GM13976 (cell line): ENCODE measurements at regions not wholly inside any gene's neighbourhood (a gene's known extent, or its start where the extent isn't known, plus 50 kb on each side); places are given as distances from the start of the nearest gene placed in this dataset.

Experiments
- DNase-seq: peaks from one replicate; pipeline ENCODE4 v3.0.0; 2012; ENCODE audit warnings: low spot score
- in situ Hi-C: fragments of 300-500 bp; cut with MboI; formaldehyde crosslinking; loops from one replicate; pipeline ENCODE4 v1.12.0; 2022; ENCODE audit warnings: low sequenced_read_pairs, mixed read lengths, inconsistent platforms; ENCODE audit not compliant: unreplicated experiment
- TF ChIP-seq, protein P1 (sequence below): IDR thresholded peaks from 2 replicates; pipeline ENCODE4 v1.5.1; 2012; ENCODE audit warnings: borderline replicate concordance, mild to moderate bottlenecking; ENCODE audit not compliant: insufficient read depth; ENCODE audit errors: extremely low read depth, missing control alignments, control extremely low read depth

- TF ChIP-seq, protein P1, sequence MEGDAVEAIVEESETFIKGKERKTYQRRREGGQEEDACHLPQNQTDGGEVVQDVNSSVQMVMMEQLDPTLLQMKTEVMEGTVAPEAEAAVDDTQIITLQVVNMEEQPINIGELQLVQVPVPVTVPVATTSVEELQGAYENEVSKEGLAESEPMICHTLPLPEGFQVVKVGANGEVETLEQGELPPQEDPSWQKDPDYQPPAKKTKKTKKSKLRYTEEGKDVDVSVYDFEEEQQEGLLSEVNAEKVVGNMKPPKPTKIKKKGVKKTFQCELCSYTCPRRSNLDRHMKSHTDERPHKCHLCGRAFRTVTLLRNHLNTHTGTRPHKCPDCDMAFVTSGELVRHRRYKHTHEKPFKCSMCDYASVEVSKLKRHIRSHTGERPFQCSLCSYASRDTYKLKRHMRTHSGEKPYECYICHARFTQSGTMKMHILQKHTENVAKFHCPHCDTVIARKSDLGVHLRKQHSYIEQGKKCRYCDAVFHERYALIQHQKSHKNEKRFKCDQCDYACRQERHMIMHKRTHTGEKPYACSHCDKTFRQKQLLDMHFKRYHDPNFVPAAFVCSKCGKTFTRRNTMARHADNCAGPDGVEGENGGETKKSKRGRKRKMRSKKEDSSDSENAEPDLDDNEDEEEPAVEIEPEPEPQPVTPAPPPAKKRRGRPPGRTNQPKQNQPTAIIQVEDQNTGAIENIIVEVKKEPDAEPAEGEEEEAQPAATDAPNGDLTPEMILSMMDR: no peak
- in situ Hi-C loops: no loop called here
- DNase-seq: no peak
Measured at GRCh38 chr4:20376070-20376469, 124.4 kb downstream of the SLIT2 start.

- DNase-seq: no peak
- in situ Hi-C loops: no loop called here
- TF ChIP-seq, protein P1: no peak
Measured at GRCh38 chr4:20378181-20378580, 126.5 kb downstream of the SLIT2 start.

DNA sequence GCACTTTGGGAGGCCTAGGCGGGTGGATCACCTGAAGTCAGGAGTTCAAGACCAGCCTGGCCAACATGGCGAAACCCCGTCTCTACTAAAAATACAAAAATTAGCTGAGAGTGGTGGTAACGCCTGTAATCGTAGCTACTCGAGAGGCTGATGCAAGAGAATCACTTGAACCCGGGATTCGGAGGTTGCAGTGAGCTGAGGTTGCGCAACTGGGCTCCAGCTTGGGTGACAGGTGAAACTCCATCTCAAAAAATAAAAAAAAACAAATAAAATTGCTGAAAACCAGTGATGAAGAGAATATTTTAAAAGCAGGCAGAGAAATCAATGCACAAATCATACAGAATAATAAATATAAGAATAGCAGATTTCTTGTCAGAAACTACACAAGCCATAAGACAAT is 129.3 kb downstream of the SLIT2 start:
- no peak for DNase-seq
- in situ Hi-C loops: no loop called here
- TF ChIP-seq, protein P1: no peak

- TF ChIP-seq, protein P1: no peak
- DNase-seq: no peak
- in situ Hi-C loops: no loop called here
Measured at GRCh38 chr4:20383283-20383682, 131.6 kb downstream of the SLIT2 start.

DNA sequence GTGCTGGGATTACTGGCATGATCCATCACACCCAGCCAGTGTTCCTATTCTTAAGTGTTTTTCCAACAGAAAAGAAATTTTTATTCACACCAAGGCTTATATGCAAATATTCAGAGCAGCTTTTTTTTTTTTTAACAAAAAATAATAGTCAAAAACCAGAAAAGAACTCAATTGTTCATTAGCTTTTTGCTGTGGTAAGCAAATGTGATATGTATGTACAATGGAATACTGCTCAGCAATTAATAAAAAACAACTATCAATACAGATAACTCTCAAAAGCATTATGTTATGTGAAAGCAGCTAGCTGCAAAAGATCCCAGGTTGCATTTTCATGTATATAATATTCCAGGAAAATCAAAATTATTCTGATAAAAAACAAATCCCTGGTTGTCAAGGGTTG is 132.3 kb downstream of the SLIT2 start:
- TF ChIP-seq, protein P1: no peak
- no peak for DNase-seq
- in situ Hi-C loops: no loop called here

DNA sequence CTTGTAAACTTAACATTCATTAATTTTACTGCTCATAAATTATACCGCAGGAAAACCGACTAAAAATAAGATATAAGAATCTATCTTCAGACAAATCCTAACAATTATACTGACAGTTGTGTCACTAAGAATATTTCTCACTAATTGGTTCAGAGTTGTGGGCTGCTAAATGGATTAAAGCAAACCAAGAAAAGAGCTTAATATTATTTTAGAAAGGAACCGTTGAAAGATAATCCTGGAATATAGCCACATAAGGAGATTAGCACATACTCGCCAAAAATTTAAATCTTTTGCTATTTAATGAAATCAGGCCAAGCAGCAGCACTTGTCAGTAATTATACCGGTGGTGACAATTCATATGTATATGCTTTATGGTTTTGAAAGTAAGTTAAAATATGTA is 132.8 kb downstream of the SLIT2 start:
- TF ChIP-seq, protein P1: no peak
- in situ Hi-C loops: no loop called here
- no peak for DNase-seq
